Heart left ventricle (tissue), 13 donors: ENCODE measurements at regions not wholly inside any gene's neighbourhood (a gene's known extent, or its start where the extent isn't known, plus 50 kb on each side); places are given as distances from the start of the nearest gene placed in this dataset.

Experiments
- POLR2A ChIP-seq, 2 donors: fragments of 450-650 bp; IDR thresholded peaks; one replicate each; pipeline ENCODE4 v1.6.1; 2017; ENCODE audit warnings: antibody characterized with exemption in 2 of 2, mild to moderate bottlenecking in 2 of 2, moderate library complexity in 2 of 2
- TF ChIP-seq, protein P1 (sequence below), 12 donors: fragments of 200-600 bp; sonication (generic) in 4 of 12; IDR thresholded peaks; one replicate each; pipeline versions ENCODE4 v1.5.0 to v1.8.0; 2018 to 2022; ENCODE audit warnings: antibody characterized with exemption in 12 of 12, mild to moderate bottlenecking in 5 of 12
- donor health status: ischemic (EF 13 %, LVEDD 7.1; RV severe dilation, severe dysfunction).
- donor health status: DM: no; HTN: yes; CAD: no.
- donor health status: DM: no; HTN: no; CAD: no.
- donor health status: ischemic (EF 25% LVEDD 6.9; RV normal size, moderate dysfunction).
- donor health status: ischemic (EF 25% LVEDD 5.7; RV mildly dilated, moderate dysfunction).
- donor health status: ischemic (EF 35%, LVEDD 5.7; RV mildly dilated, moderate dysfunction).
- donor health status: nonischemic (EF 11% LVEDD 7.7; RV severe dilation, severe dysfunction).
- donor health status: DM: yes; HTN: yes; CAD: no.
- donor health status: PGD.
- donor health status: ischemic (EF 29% LVEDD 5.4; RV normal size, mild dysfunction).
- donor health status: nonischemic (EF 23%, LVEDD 6.1; RV moderate dilation, normal function).

DNA sequence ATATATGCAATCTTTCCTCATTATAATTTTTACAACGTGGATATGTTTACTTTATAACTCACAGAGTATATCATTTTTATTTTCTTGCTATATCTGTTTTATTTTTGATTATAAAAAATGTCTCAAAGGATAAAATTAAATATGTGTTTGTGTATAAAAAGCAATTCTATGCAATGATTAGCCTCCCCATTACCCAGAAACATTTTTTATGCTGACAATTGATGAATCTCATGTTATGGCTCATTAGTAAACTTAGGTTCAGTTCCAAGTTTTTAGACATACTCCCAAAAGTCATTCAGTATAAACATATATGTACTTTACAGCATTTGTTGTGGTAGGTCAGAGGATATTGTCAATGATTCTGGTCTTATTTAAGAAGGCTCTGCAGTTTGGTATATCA, 540.1 kb upstream of the SPRY2 start:
- TF ChIP-seq, protein P1, sequence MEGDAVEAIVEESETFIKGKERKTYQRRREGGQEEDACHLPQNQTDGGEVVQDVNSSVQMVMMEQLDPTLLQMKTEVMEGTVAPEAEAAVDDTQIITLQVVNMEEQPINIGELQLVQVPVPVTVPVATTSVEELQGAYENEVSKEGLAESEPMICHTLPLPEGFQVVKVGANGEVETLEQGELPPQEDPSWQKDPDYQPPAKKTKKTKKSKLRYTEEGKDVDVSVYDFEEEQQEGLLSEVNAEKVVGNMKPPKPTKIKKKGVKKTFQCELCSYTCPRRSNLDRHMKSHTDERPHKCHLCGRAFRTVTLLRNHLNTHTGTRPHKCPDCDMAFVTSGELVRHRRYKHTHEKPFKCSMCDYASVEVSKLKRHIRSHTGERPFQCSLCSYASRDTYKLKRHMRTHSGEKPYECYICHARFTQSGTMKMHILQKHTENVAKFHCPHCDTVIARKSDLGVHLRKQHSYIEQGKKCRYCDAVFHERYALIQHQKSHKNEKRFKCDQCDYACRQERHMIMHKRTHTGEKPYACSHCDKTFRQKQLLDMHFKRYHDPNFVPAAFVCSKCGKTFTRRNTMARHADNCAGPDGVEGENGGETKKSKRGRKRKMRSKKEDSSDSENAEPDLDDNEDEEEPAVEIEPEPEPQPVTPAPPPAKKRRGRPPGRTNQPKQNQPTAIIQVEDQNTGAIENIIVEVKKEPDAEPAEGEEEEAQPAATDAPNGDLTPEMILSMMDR (IDR thresholded peaks at IDR 0.05) = no peak
- no peak for TF ChIP-seq POLR2A (IDR thresholded peaks at IDR 0.05)
